GM12878 (cell line): ENCODE measurements at regions not wholly inside any gene's neighbourhood (a gene's known extent, or its start where the extent isn't known, plus 50 kb on each side); places are given as distances from the start of the nearest gene placed in this dataset.

ENCODE experiments used
- ATAC-seq: fragments of 200-7000 bp; cut with Tn5 transposase; 3 replicates; pipeline ENCODE4 v1.9.1; 2020; ENCODE audit warnings: mild to moderate bottlenecking, moderate library complexity
- BruUV-seq: library from RNA; stranded (reverse); fragments of 400-500 nt; replicated peaks from 2 replicates; lab custom pipeline; 2021; lab: Mats Ljungman, UMichigan
- CTCF ChIA-PET: fragments of 300-600 bp; sonication (Branson Sonifier 250); formaldehyde crosslinking; extraction: SDS; loops from one replicate; lab custom pipeline; 2021; ENCODE audit warnings: inconsistent platforms; lab: Yijun Ruan, JAX
- POLR2A ChIA-PET: fragments of 350-600 bp; formaldehyde crosslinking; extraction: SDS; loops from one replicate; lab custom pipeline; 2021; ENCODE audit warnings: inconsistent platforms; lab: Charles Lee
- RAD21 ChIA-PET: fragments of 300-600 bp; sonication (Branson Sonifier 250); formaldehyde crosslinking; loops from one replicate; lab custom pipeline; 2023; ENCODE audit warnings: antibody characterized with exemption; ENCODE audit not compliant: unreplicated experiment; lab: Charles Lee
- SMC1A ChIA-PET: fragments of 300-600 bp; sonication (Branson Sonifier 250); formaldehyde crosslinking; loops from one replicate; lab custom pipeline; 2023; ENCODE audit not compliant: unreplicated experiment, uncharacterized antibody; lab: Charles Lee
- DNase-seq: peaks from one replicate; pipeline ENCODE4 v3.0.0-alpha.2; 2011; ENCODE audit warnings: low read depth, low spot score
- FAIRE-seq: peaks from 3 replicates; lab custom pipeline; 2011; peaks lifted over from hg19 to GRCh38; lab: Jason Lieb, UNC
- H2AFZ ChIP-seq: 2 replicates; pipeline ENCODE4 v1.6.0; 2011; ENCODE audit warnings: low read depth, low read length, control low read depth; ENCODE audit not compliant: control insufficient read depth
- H3K27ac ChIP-seq: 2 replicates; pipeline ENCODE4 v1.5.1; 2011; ENCODE audit warnings: control low read depth; ENCODE audit not compliant: control insufficient read depth, insufficient read depth
- H3K27me3 ChIP-seq, 2 experiments: replicated peaks in 1 of 2; 2 replicates each; pipeline versions ENCODE4 v1.6.0 to v1.6.1; 2011; ENCODE audit warnings: low read length in 1 of 2; ENCODE audit not compliant: control insufficient read depth in 2 of 2, insufficient read depth in 2 of 2
- H3K36me3 ChIP-seq, 2 experiments: 2 replicates each; pipeline ENCODE4 v1.5.1; 2011; ENCODE audit warnings: low read length in 1 of 2; ENCODE audit not compliant: control insufficient read depth in 2 of 2, insufficient read depth in 2 of 2
- H3K4me1 ChIP-seq: 2 replicates; pipeline ENCODE4 v1.6.1; 2011; ENCODE audit warnings: mild to moderate bottlenecking, low read length, moderate library complexity, mixed read lengths; ENCODE audit not compliant: control insufficient read depth, insufficient read depth
- H3K4me2 ChIP-seq: 2 replicates; pipeline ENCODE4 v1.6.0; 2011; ENCODE audit warnings: control low read depth; ENCODE audit not compliant: control insufficient read depth, insufficient read depth
- H3K4me3 ChIP-seq: fragments of 200-600 bp; sonication (generic); 2 replicates; pipeline ENCODE4 v1.5.1; 2016
- H3K79me2 ChIP-seq: 2 replicates; pipeline ENCODE4 v1.6.0; 2011; ENCODE audit warnings: low read length; ENCODE audit not compliant: control insufficient read depth, insufficient read depth
- H3K9ac ChIP-seq: 2 replicates; pipeline ENCODE4 v1.8.0; 2011; ENCODE audit warnings: low read length, control low read depth, mixed read lengths; ENCODE audit not compliant: control insufficient read depth, insufficient read depth
- H3K9me3 ChIP-seq: replicated peaks from 3 replicates; pipeline ENCODE4 v1.5.1; 2011; ENCODE audit warnings: mild to moderate bottlenecking, low read length; ENCODE audit not compliant: control insufficient read depth, insufficient read depth
- H4K20me1 ChIP-seq: 2 replicates; pipeline ENCODE4 v1.6.0; 2011; ENCODE audit not compliant: control insufficient read depth, insufficient read depth
- BCL11A ChIP-seq: IDR thresholded peaks from 2 replicates; pipeline ENCODE4 v1.6.1; 2011; ENCODE audit warnings: low read depth, low read length
- KDM1A ChIP-seq: fragments of 200-600 bp; sonication (generic); IDR thresholded peaks from 2 replicates; pipeline ENCODE4 v1.6.1; 2016; ENCODE audit warnings: borderline replicate concordance
- NFIC ChIP-seq: IDR thresholded peaks from 2 replicates; pipeline ENCODE4 v1.6.1; 2012; ENCODE audit warnings: low read depth, mild to moderate bottlenecking, inconsistent platforms, low read length, moderate library complexity
- NRF1 ChIP-seq: conservative IDR thresholded peaks from 2 replicates; pipeline ENCODE4 v1.6.1; 2011; ENCODE audit warnings: mild to moderate bottlenecking, low read depth, low read length, improper control_type of control experiment
- RAD51 ChIP-seq: fragments of 450-650 bp; IDR thresholded peaks from 2 replicates; pipeline ENCODE4 v1.6.1; 2016; ENCODE audit warnings: moderate library complexity, mild to moderate bottlenecking, inconsistent platforms
- RCOR1 ChIP-seq: conservative IDR thresholded peaks from 2 replicates; pipeline ENCODE4 v1.6.1; 2012; ENCODE audit warnings: low read depth, low read length, improper control_type of control experiment
- SREBF2 ChIP-seq: IDR thresholded peaks from 2 replicates; pipeline ENCODE4 v1.6.1; 2012; ENCODE audit warnings: mild to moderate bottlenecking, low read length
- SUZ12 ChIP-seq: fragments of 200-600 bp; sonication (generic); IDR thresholded peaks from one replicate; pipeline ENCODE4 v1.6.1; 2018; ENCODE audit warnings: antibody characterized with exemption, mild to moderate bottlenecking; ENCODE audit not compliant: unreplicated experiment
- TAF1 ChIP-seq: IDR thresholded peaks from 2 replicates; pipeline ENCODE4 v1.6.1; 2011; ENCODE audit warnings: mild to moderate bottlenecking, low read depth, low read length, borderline replicate concordance
- WGBS: methylation state at CpG from one replicate; pipeline ENCODE4 v1.1.6; 2016; ENCODE audit warnings: low lambda C conversion rate; ENCODE audit not compliant: insufficient replicate concordance, insufficient coverage; ENCODE audit errors: missing lambda C conversion rate; 5-methylcytosine and 5-hydroxymethylcytosine counted together
- in situ Hi-C: fragments of 300-500 bp; cut with MboI; formaldehyde crosslinking; loops from 9 replicates; pipeline ENCODE4 v1.14.3; 2018; ENCODE audit warnings: mixed read lengths
- intact Hi-C: fragments of 100-400 bp; cut with micrococcal nuclease; formaldehyde crosslinking; loops from one replicate; pipeline ENCODE4 v1.14.2; 2022; ENCODE audit not compliant: unreplicated experiment
- TF ChIP-seq, protein P1 (sequence below): fragments of 450-650 bp; IDR thresholded peaks from 2 replicates; pipeline ENCODE4 v1.6.1; 2016; ENCODE audit warnings: mild to moderate bottlenecking
- TF ChIP-seq, protein P2 (sequence below): fragments of 450-650 bp; formaldehyde crosslinking; IDR thresholded peaks from 2 replicates; pipeline ENCODE4 v1.4.0; 2020; ENCODE audit warnings: mild to moderate bottlenecking, moderate library complexity
- TF ChIP-seq, protein P3 (sequence below): IDR thresholded peaks from 2 replicates; pipeline ENCODE4 v1.6.1; 2011; ENCODE audit warnings: borderline replicate concordance, low read depth, mild to moderate bottlenecking, moderate library complexity, low read length; ENCODE audit not compliant: insufficient read depth, poor library complexity, severe bottlenecking

DNA sequence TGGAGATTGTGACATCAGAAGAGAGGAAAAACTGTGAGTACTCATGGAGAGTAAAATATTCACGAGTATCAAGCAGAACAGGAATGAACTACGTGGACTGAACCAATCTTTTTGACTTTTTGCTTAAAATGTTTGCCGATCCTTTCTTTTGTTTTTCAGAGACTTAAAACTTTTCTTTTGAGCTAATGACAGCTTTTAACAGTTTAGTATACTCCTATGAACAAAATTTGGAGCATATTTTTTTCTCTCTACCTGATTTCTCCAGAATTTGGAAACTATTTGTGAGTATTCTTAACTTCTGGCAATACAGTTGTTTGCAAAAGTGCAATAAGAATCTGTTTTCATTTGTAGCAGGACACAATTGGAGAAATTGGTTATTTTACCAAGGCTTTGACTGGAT lies 786.3 kb downstream of the SORCS1 start (continued):
- TF ChIP-seq, protein P1, sequence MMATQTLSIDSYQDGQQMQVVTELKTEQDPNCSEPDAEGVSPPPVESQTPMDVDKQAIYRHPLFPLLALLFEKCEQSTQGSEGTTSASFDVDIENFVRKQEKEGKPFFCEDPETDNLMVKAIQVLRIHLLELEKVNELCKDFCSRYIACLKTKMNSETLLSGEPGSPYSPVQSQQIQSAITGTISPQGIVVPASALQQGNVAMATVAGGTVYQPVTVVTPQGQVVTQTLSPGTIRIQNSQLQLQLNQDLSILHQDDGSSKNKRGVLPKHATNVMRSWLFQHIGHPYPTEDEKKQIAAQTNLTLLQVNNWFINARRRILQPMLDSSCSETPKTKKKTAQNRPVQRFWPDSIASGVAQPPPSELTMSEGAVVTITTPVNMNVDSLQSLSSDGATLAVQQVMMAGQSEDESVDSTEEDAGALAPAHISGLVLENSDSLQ: no peak
- TF ChIP-seq RAD51: no peak
- TF ChIP-seq RCOR1: no peak
- no peak for TF ChIP-seq NFIC
- TF ChIP-seq NRF1: no peak
- no peak for TF ChIP-seq BCL11A
- no peak for TF ChIP-seq TAF1
- TF ChIP-seq KDM1A: no peak

DNA sequence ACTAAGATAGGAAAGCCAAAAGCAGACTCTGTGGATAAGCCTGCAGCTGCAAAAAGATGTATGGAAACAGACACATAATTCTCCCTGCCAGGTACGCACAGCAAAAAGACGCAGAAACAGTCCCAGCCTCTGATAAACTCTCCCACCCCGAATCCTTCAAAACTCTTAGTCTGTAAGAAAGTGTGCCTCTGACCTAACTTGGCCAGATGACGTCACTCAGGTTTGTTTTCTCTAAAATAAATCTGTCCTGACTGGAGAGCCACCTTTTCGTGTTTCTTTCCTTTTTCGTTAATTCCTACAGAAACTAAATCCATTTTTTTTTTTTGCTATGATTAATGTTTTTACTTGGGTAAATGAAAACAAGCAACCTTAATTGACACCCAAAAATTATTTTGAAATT lies 793.8 kb downstream of the SORCS1 start:
- no peak overlapping the region for H3K9ac ChIP-seq
- intact Hi-C loops: no loop called here
- H3K36me3 ChIP-seq: no peaks in the 10 kb centered on the region
- SMC1A ChIA-PET: no interaction called here
- FAIRE-seq (no peak), DNase-seq (no peak), ATAC-seq (no peak)
- no TSS peak for BruUV-seq
- no peak overlapping the region for H3K4me3 ChIP-seq
- WGBS: 41% methylated on average over 6 of the region's 6 CpGs
- H3K4me2 ChIP-seq: no peak overlapping the region
- RAD21 ChIA-PET: no interaction called here
- no peaks in the 10 kb centered on the region for H3K9me3 ChIP-seq
- POLR2A ChIA-PET: no interaction called here
- in situ Hi-C loops: no loop called here
- H2AFZ ChIP-seq: no peak overlapping the region
- no peaks in the 10 kb centered on the region for H3K27me3 ChIP-seq
- no peaks in the 10 kb centered on the region for H3K4me1 ChIP-seq
- CTCF ChIA-PET: no interaction called here
- H4K20me1 ChIP-seq: no peaks in the 10 kb centered on the region
- TF ChIP-seq SREBF2: no peak
- TF ChIP-seq, protein P2, sequence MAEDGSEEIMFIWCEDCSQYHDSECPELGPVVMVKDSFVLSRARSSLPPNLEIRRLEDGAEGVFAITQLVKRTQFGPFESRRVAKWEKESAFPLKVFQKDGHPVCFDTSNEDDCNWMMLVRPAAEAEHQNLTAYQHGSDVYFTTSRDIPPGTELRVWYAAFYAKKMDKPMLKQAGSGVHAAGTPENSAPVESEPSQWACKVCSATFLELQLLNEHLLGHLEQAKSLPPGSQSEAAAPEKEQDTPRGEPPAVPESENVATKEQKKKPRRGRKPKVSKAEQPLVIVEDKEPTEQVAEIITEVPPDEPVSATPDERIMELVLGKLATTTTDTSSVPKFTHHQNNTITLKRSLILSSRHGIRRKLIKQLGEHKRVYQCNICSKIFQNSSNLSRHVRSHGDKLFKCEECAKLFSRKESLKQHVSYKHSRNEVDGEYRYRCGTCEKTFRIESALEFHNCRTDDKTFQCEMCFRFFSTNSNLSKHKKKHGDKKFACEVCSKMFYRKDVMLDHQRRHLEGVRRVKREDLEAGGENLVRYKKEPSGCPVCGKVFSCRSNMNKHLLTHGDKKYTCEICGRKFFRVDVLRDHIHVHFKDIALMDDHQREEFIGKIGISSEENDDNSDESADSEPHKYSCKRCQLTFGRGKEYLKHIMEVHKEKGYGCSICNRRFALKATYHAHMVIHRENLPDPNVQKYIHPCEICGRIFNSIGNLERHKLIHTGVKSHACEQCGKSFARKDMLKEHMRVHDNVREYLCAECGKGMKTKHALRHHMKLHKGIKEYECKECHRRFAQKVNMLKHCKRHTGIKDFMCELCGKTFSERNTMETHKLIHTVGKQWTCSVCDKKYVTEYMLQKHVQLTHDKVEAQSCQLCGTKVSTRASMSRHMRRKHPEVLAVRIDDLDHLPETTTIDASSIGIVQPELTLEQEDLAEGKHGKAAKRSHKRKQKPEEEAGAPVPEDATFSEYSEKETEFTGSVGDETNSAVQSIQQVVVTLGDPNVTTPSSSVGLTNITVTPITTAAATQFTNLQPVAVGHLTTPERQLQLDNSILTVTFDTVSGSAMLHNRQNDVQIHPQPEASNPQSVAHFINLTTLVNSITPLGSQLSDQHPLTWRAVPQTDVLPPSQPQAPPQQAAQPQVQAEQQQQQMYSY (CRISPR knock-in tag): no peak
- TF ChIP-seq SUZ12: no peak
- TF ChIP-seq, protein P3, sequence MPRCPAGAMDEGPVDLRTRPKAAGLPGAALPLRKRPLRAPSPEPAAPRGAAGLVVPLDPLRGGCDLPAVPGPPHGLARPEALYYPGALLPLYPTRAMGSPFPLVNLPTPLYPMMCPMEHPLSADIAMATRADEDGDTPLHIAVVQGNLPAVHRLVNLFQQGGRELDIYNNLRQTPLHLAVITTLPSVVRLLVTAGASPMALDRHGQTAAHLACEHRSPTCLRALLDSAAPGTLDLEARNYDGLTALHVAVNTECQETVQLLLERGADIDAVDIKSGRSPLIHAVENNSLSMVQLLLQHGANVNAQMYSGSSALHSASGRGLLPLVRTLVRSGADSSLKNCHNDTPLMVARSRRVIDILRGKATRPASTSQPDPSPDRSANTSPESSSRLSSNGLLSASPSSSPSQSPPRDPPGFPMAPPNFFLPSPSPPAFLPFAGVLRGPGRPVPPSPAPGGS: no peak
- no peaks in the 10 kb centered on the region for H3K79me2 ChIP-seq
- H3K27ac ChIP-seq: no peak overlapping the region
